SH-SY5Y (cell line): ENCODE measurements at regions not wholly inside any gene's neighbourhood (a gene's known extent, or its start where the extent isn't known, plus 50 kb on each side); places are given as distances from the start of the nearest gene placed in this dataset.

Experiments
- GATA2 ChIP-seq: IDR thresholded peaks from 2 replicates; pipeline ENCODE4 v1.6.1; 2011; ENCODE audit warnings: mild to moderate bottlenecking, low read depth, low read length
- GATA3 ChIP-seq: IDR thresholded peaks from 2 replicates; pipeline ENCODE4 v1.6.1; 2011; ENCODE audit warnings: low read depth, mild to moderate bottlenecking, low read length, moderate library complexity

GRCh38 chr2:167368371-167368770 is 480.1 kb downstream of the XIRP2 start:
- no peak for TF ChIP-seq GATA3
- no peak for TF ChIP-seq GATA2

- TF ChIP-seq GATA3, result no peak
- no peak for TF ChIP-seq GATA2
Observed at GRCh38 chr2:167365216-167365615, 476.9 kb downstream of the XIRP2 start.

- TF ChIP-seq GATA3, result no peak
- TF ChIP-seq GATA2, result no peak
Observed at GRCh38 chr2:167361426-167361825, 473.1 kb downstream of the XIRP2 start.

- TF ChIP-seq GATA3, result no peak
- no peak for TF ChIP-seq GATA2
Observed at GRCh38 chr2:167355821-167356220, 467.5 kb downstream of the XIRP2 start.

GRCh38 chr2:167353605-167354280 is 465.5 kb downstream of the XIRP2 start:
- TF ChIP-seq GATA2, result no peak
- no peak for TF ChIP-seq GATA3

- TF ChIP-seq GATA3, result no peak
- TF ChIP-seq GATA2, result no peak
Observed at GRCh38 chr2:167345559-167345958, 457.3 kb downstream of the XIRP2 start.

- no peak for TF ChIP-seq GATA3
- TF ChIP-seq GATA2, result no peak
Observed at GRCh38 chr2:167342769-167343168, 454.5 kb downstream of the XIRP2 start.

- TF ChIP-seq GATA2 (no peak), GATA3 (no peak)
Observed at GRCh38 chr2:167340322-167340721, 452.0 kb downstream of the XIRP2 start.

GRCh38 chr2:167336213-167336612 is 447.9 kb downstream of the XIRP2 start:
- TF ChIP-seq GATA3, result no peak
- TF ChIP-seq GATA2, result no peak

- TF ChIP-seq GATA3 (no peak), GATA2 (no peak)
Observed at GRCh38 chr2:167335541-167335992, 447.3 kb downstream of the XIRP2 start.

- no peak for TF ChIP-seq GATA3
Observed at GRCh38 chr2:167334146-167334742, 446.0 kb downstream of the XIRP2 start.

- TF ChIP-seq GATA2 (no peak), GATA3 (no peak)
Observed at GRCh38 chr2:167333245-167333644, 445.0 kb downstream of the XIRP2 start.

GRCh38 chr2:167332358-167332757 is 444.1 kb downstream of the XIRP2 start:
- TF ChIP-seq GATA3 (no peak), GATA2 (no peak)

GRCh38 chr2:167331636-167332232 is 443.5 kb downstream of the XIRP2 start:
- TF ChIP-seq GATA3 (no peak), GATA2 (no peak)

- TF ChIP-seq GATA2 (no peak), GATA3 (no peak)
Observed at GRCh38 chr2:167322795-167323194, 434.5 kb downstream of the XIRP2 start.
